ENCODE measurements at regions not wholly inside any gene's neighbourhood (a gene's known extent, or its start where the extent isn't known, plus 50 kb on each side); places are given as distances from the start of the nearest gene placed in this dataset.

- TF ChIP-seq CTCF (IDR thresholded peaks at IDR 0.05; ENCODE audit: insufficient read depth, low read depth, low read length) = no peak
- no peak for TF ChIP-seq EZH2 (IDR thresholded peaks at IDR 0.05; ENCODE audit: insufficient read depth, low read length)
Observed at GRCh38 chr11:28598531-28598930, 490.3 kb downstream of the METTL15 start.
